Progenitor cell of endocrine pancreas (in vitro differentiated cells): ENCODE measurements at regions not wholly inside any gene's neighbourhood (a gene's known extent, or its start where the extent isn't known, plus 50 kb on each side); places are given as distances from the start of the nearest gene placed in this dataset.

ENCODE experiments used
- DNase-seq: peaks from one replicate; pipeline ENCODE4 v3.0.0; 2021; ENCODE audit warnings: low spot score; ENCODE audit not compliant: unreplicated experiment
- H3K27ac Mint-ChIP-seq: 2 replicates; pipeline ENCODE4 v1.8.0; 2021; ENCODE audit warnings: mild to moderate bottlenecking, moderate library complexity, mixed read lengths
- H3K27me3 Mint-ChIP-seq: 2 replicates; pipeline ENCODE4 v1.8.0; 2021; ENCODE audit warnings: mixed read lengths
- H3K36me3 Mint-ChIP-seq: 2 replicates; pipeline ENCODE4 v1.8.0; 2022; ENCODE audit warnings: mixed read lengths; ENCODE audit not compliant: insufficient read depth
- H3K4me1 Mint-ChIP-seq: 2 replicates; pipeline ENCODE4 v1.8.0; 2021; ENCODE audit warnings: low read depth, mixed read lengths
- H3K4me3 Mint-ChIP-seq: 2 replicates; pipeline ENCODE4 v1.8.0; 2021; ENCODE audit warnings: low read depth, mild to moderate bottlenecking, moderate library complexity, mixed read lengths
- H3K9me3 Mint-ChIP-seq: 2 replicates; pipeline ENCODE4 v1.8.0; 2021; ENCODE audit warnings: low read depth, mixed read lengths
- CTCF ChIP-seq: fragments of 200-600 bp; sonication (generic); IDR thresholded peaks from one replicate; pipeline ENCODE4 v1.5.0; 2021; ENCODE audit warnings: antibody characterized with exemption, mild to moderate bottlenecking; ENCODE audit not compliant: unreplicated experiment

- H3K27me3 Mint-ChIP-seq = peaks cover 2% of the 10 kb centered on the region
- no peak for TF ChIP-seq CTCF
- H3K4me3 Mint-ChIP-seq = no peak overlapping the region
- H3K4me1 Mint-ChIP-seq = no peaks in the 10 kb centered on the region
- DNase-seq = no peak
- H3K27ac Mint-ChIP-seq = no peak overlapping the region
- peaks cover 4% of the 10 kb centered on the region for H3K9me3 Mint-ChIP-seq
- no peaks in the 10 kb centered on the region for H3K36me3 Mint-ChIP-seq
Measured at GRCh38 chr2:106953779-106954178, 67.8 kb upstream of the ST6GAL2 start.

- DNase-seq = no peak
- H3K27ac Mint-ChIP-seq = no peak overlapping the region
- no peak overlapping the region for H3K4me3 Mint-ChIP-seq
- no peak for TF ChIP-seq CTCF
- H3K4me1 Mint-ChIP-seq = peaks cover 2% of the 10 kb centered on the region
- no peaks in the 10 kb centered on the region for H3K36me3 Mint-ChIP-seq
- H3K9me3 Mint-ChIP-seq = peaks cover 4% of the 10 kb centered on the region
- no peaks in the 10 kb centered on the region for H3K27me3 Mint-ChIP-seq
Measured at GRCh38 chr2:106954304-106954703, 68.3 kb upstream of the ST6GAL2 start.

- Mint-ChIP-seq H3K27ac (no peak overlapping the region), H3K9me3 (no peaks in the 10 kb centered on the region)
Measured at GRCh38 chr2:106956416-106956815, 70.4 kb upstream of the ST6GAL2 start.

GRCh38 chr2:106956879-106957278 is 70.9 kb upstream of the ST6GAL2 start:
- Mint-ChIP-seq H3K36me3 (no peaks in the 10 kb centered on the region), H3K27me3 (no peaks in the 10 kb centered on the region), H3K27ac (no peak overlapping the region), H3K4me3 (no peak overlapping the region), H3K9me3 (no peaks in the 10 kb centered on the region), H3K4me1 (peaks cover 19% of the 10 kb centered on the region)
- TF ChIP-seq CTCF = no peak
- DNase-seq = no peak

More at GRCh38 chr2:106956416-106956815, 70.4 kb upstream of the ST6GAL2 start:
- no peak for DNase-seq
- H3K36me3 Mint-ChIP-seq = no peaks in the 10 kb centered on the region
- TF ChIP-seq CTCF = no peak
- H3K27me3 Mint-ChIP-seq = no peaks in the 10 kb centered on the region
- H3K4me3 Mint-ChIP-seq = no peak overlapping the region
- peaks cover 14% of the 10 kb centered on the region for H3K4me1 Mint-ChIP-seq

GRCh38 chr2:106959975-106960682 is 74.2 kb upstream of the ST6GAL2 start:
- H3K9me3 Mint-ChIP-seq = no peaks in the 10 kb centered on the region
- no peaks in the 10 kb centered on the region for H3K36me3 Mint-ChIP-seq
- H3K27ac Mint-ChIP-seq = no peak overlapping the region
- H3K4me3 Mint-ChIP-seq = no peak overlapping the region
- no peak for TF ChIP-seq CTCF
- peaks cover 20% of the 10 kb centered on the region for H3K4me1 Mint-ChIP-seq
- H3K27me3 Mint-ChIP-seq = peaks cover 5% of the 10 kb centered on the region
- no peak for DNase-seq
